NCI-H1048 (cell line): ENCODE measurements at regions not wholly inside any gene's neighbourhood (a gene's known extent, or its start where the extent isn't known, plus 50 kb on each side); places are given as distances from the start of the nearest gene placed in this dataset.

Source experiments
- DNase-seq: peaks from one replicate; lab custom pipeline; 2025; lab: John Stamatoyannopoulos, UW

- no peak for DNase-seq
Observed at GRCh38 chr4:44118971-44119680, 329.5 kb downstream of the KCTD8 start.

DNA sequence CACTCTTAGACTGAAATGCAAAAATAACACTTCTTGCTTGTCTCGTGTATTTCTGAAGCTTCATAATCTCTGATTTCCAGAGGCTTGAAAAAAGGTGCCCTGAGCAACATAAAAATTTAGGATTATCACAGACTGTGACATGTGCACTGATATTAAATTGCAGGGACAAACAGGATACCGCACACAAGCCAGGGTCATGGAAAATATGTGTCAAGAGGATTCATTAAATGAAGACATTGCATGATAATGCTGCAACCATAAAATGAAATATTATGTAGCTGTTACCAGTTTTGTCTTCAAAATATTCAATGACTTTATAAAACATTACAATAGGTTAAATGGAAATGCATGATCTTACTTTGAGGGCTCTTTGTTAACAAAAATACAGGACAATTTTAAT is 328.0 kb downstream of the KCTD8 start:
- DNase-seq, result no peak

- DNase-seq, result no peak
Observed at GRCh38 chr4:44121210-44121609, 327.4 kb downstream of the KCTD8 start.
